WTC11 (cell line): ENCODE measurements at regions not wholly inside any gene's neighbourhood (a gene's known extent, or its start where the extent isn't known, plus 50 kb on each side); places are given as distances from the start of the nearest gene placed in this dataset.

Source experiments
- ATAC-seq: fragments of 200-7000 bp; cut with Tn5 transposase; 2 replicates; pipeline ENCODE4 v1.10.0; 2021; ENCODE audit warnings: mild to moderate bottlenecking, moderate library complexity
- CTCF ChIA-PET: fragments of 300-600 bp; sonication (Branson Sonifier 250); formaldehyde crosslinking; loops from one replicate; lab custom pipeline; 2021; ENCODE audit warnings: antibody characterized with exemption; lab: Charles Lee
- POLR2A ChIA-PET: fragments of 350-600 bp; sonication (Branson Sonifier 250); formaldehyde crosslinking; loops from one replicate; lab custom pipeline; 2021; ENCODE audit warnings: antibody characterized with exemption; lab: Charles Lee
- DNase-seq: peaks from one replicate; pipeline ENCODE4 v3.0.0; 2021; ENCODE audit warnings: low spot score
- H3K27ac Mint-ChIP-seq: 2 replicates; pipeline ENCODE4 v1.8.0; 2021; ENCODE audit warnings: mixed read lengths
- H3K27me3 Mint-ChIP-seq: 2 replicates; pipeline ENCODE4 v1.8.0; 2021; ENCODE audit warnings: low read depth, mild to moderate bottlenecking, moderate library complexity, mixed read lengths
- H3K36me3 Mint-ChIP-seq: 2 replicates; pipeline ENCODE4 v1.8.0; 2021; ENCODE audit warnings: mixed read lengths
- H3K4me1 Mint-ChIP-seq: 2 replicates; pipeline ENCODE4 v1.8.0; 2022; ENCODE audit warnings: mixed read lengths
- H3K4me3 Mint-ChIP-seq: 2 replicates; pipeline ENCODE4 v1.8.0; 2021; ENCODE audit warnings: mild to moderate bottlenecking, moderate library complexity, mixed read lengths
- H3K9me3 Mint-ChIP-seq: 2 replicates; pipeline ENCODE4 v1.8.0; 2021; ENCODE audit warnings: mixed read lengths
- CREB1 ChIP-seq: sonication (generic); formaldehyde crosslinking; IDR thresholded peaks from 2 replicates; pipeline ENCODE4 v1.8.0; 2023; ENCODE audit warnings: mild to moderate bottlenecking, missing genetic modification reagents
- E2F1 ChIP-seq: sonication (generic); formaldehyde crosslinking; IDR thresholded peaks from 2 replicates; pipeline ENCODE4 v1.8.0; 2022; ENCODE audit warnings: mild to moderate bottlenecking, missing genetic modification reagents
- GTF2I ChIP-seq: fragments of 250-450 bp; sonication (Bioruptor Pico); conservative IDR thresholded peaks from 2 replicates; pipeline ENCODE4 v1.4.0; 2021; ENCODE audit warnings: mild to moderate bottlenecking
- JAZF1 ChIP-seq: fragments of 250-450 bp; sonication (Bioruptor Pico); IDR thresholded peaks from 2 replicates; pipeline ENCODE4 v1.9.0; 2021; ENCODE audit warnings: moderate library complexity, mild to moderate bottlenecking, inconsistent platforms
- KAT7 ChIP-seq: sonication (generic); formaldehyde crosslinking; IDR thresholded peaks from 2 replicates; pipeline ENCODE4 v1.8.1; 2023; ENCODE audit warnings: missing genetic modification reagents, mild to moderate bottlenecking, borderline replicate concordance
- MAX ChIP-seq: sonication (generic); formaldehyde crosslinking; IDR thresholded peaks from 2 replicates; pipeline ENCODE4 v1.8.0; 2022; ENCODE audit warnings: mild to moderate bottlenecking, missing genetic modification reagents
- MYBL2 ChIP-seq: sonication (generic); formaldehyde crosslinking; IDR thresholded peaks from 2 replicates; pipeline ENCODE4 v1.8.1; 2023; ENCODE audit warnings: mild to moderate bottlenecking, moderate library complexity, missing genetic modification reagents
- PREB ChIP-seq: sonication (generic); formaldehyde crosslinking; IDR thresholded peaks from 2 replicates; pipeline ENCODE4 v1.8.1; 2022; ENCODE audit warnings: mild to moderate bottlenecking, missing genetic modification reagents, moderate library complexity, borderline replicate concordance
- STAT6 ChIP-seq: sonication (generic); formaldehyde crosslinking; conservative IDR thresholded peaks from 2 replicates; pipeline ENCODE4 v1.8.1; 2023; ENCODE audit warnings: mild to moderate bottlenecking, low read depth, missing genetic modification reagents, moderate library complexity
- TEAD1 ChIP-seq: sonication (generic); formaldehyde crosslinking; IDR thresholded peaks from 2 replicates; pipeline ENCODE4 v1.8.0; 2022; ENCODE audit warnings: mild to moderate bottlenecking, missing genetic modification reagents
- TEAD4 ChIP-seq: sonication (generic); formaldehyde crosslinking; IDR thresholded peaks from 2 replicates; pipeline ENCODE4 v1.8.0; 2022; ENCODE audit warnings: mild to moderate bottlenecking, missing genetic modification reagents
- USF1 ChIP-seq: sonication (generic); formaldehyde crosslinking; IDR thresholded peaks from 2 replicates; pipeline ENCODE4 v1.8.0; 2022; ENCODE audit warnings: mild to moderate bottlenecking, missing genetic modification reagents
- USF2 ChIP-seq: sonication (generic); formaldehyde crosslinking; IDR thresholded peaks from 2 replicates; pipeline ENCODE4 v1.8.1; 2023; ENCODE audit warnings: mild to moderate bottlenecking, missing genetic modification reagents, moderate library complexity
- ZBTB21 ChIP-seq: sonication (generic); formaldehyde crosslinking; IDR thresholded peaks from 2 replicates; pipeline ENCODE4 v1.8.1; 2023; ENCODE audit warnings: mild to moderate bottlenecking, missing genetic modification reagents, borderline replicate concordance
- ZBTB43 ChIP-seq: sonication (generic); formaldehyde crosslinking; IDR thresholded peaks from 2 replicates; pipeline ENCODE4 v1.8.1; 2023; ENCODE audit warnings: mild to moderate bottlenecking, missing genetic modification reagents
- ZNF138 ChIP-seq: sonication (generic); formaldehyde crosslinking; conservative IDR thresholded peaks from 2 replicates; pipeline ENCODE4 v1.8.1; 2022; ENCODE audit warnings: mild to moderate bottlenecking, moderate library complexity, missing genetic modification reagents
- ZNF219 ChIP-seq: sonication (generic); formaldehyde crosslinking; IDR thresholded peaks from 2 replicates; pipeline ENCODE4 v1.8.0; 2023; ENCODE audit warnings: missing genetic modification reagents, mild to moderate bottlenecking, borderline replicate concordance
- ZNF423 ChIP-seq: fragments of 250-450 bp; sonication (Bioruptor Pico); IDR thresholded peaks from 2 replicates; pipeline ENCODE4 v2.1.2; 2022; ENCODE audit warnings: mild to moderate bottlenecking, moderate library complexity
- ZSCAN18 ChIP-seq: fragments of 250-450 bp; sonication (Bioruptor Pico); IDR thresholded peaks from 2 replicates; pipeline ENCODE4 v2.1.2; 2022; ENCODE audit warnings: mild to moderate bottlenecking, moderate library complexity

- no peak for TF ChIP-seq STAT6 (CRISPR knock-in tag)
- TF ChIP-seq ZNF423 = no peak
- no peak for TF ChIP-seq TEAD4
- TF ChIP-seq, all 79 proteins: peak for 0
Measured at GRCh38 chr16:62913924-62914323, 877.7 kb upstream of the CDH8 start (continued).

GRCh38 chr16:62913333-62913732 lies 877.1 kb upstream of the CDH8 start:
- Mint-ChIP-seq H3K4me1 (no peaks in the 10 kb centered on the region), H3K27ac (no peak overlapping the region)
- CTCF ChIA-PET = no interaction called here

GRCh38 chr16:62909597-62909996 lies 873.4 kb upstream of the CDH8 start:
- CTCF ChIA-PET = no interaction called here

More at GRCh38 chr16:62913333-62913732, 877.1 kb upstream of the CDH8 start:
- ATAC-seq (no peak), DNase-seq (no peak)
- POLR2A ChIA-PET = no interaction called here
- TF ChIP-seq ZNF138 (CRISPR knock-in tag) (no peak), E2F1 (no peak), USF2 (CRISPR knock-in tag) (no peak), ZBTB21 (CRISPR knock-in tag) (no peak), JAZF1 (CRISPR knock-in tag) (no peak), KAT7 (no peak), ZSCAN18 (CRISPR knock-in tag) (no peak), PREB (CRISPR knock-in tag) (no peak)
- Mint-ChIP-seq H3K36me3 (peaks cover 13% of the 10 kb centered on the region), H3K27me3 (no peaks in the 10 kb centered on the region), H3K4me3 (no peak overlapping the region), H3K9me3 (peaks cover 20% of the 10 kb centered on the region)

More at GRCh38 chr16:62909597-62909996, 873.4 kb upstream of the CDH8 start:
- H3K9me3 Mint-ChIP-seq = peaks cover 20% of the 10 kb centered on the region
- H3K4me1 Mint-ChIP-seq = no peaks in the 10 kb centered on the region
- ATAC-seq (no peak), DNase-seq (no peak)
- H3K27me3 Mint-ChIP-seq = no peaks in the 10 kb centered on the region
- H3K27ac Mint-ChIP-seq = no peak overlapping the region
- peaks cover 13% of the 10 kb centered on the region for H3K36me3 Mint-ChIP-seq
- H3K4me3 Mint-ChIP-seq = no peak overlapping the region
- TF ChIP-seq USF1 (CRISPR knock-in tag) = no peak
- no peak for TF ChIP-seq ZBTB21 (CRISPR knock-in tag)
- no peak for TF ChIP-seq ZNF219 (CRISPR knock-in tag)
- no peak for TF ChIP-seq MYBL2
- no peak for TF ChIP-seq ZBTB43 (CRISPR knock-in tag)
- no peak for TF ChIP-seq GTF2I (CRISPR knock-in tag)
- no peak for TF ChIP-seq TEAD1
- no peak for TF ChIP-seq CREB1
- no peak for TF ChIP-seq MAX (CRISPR knock-in tag)
- TF ChIP-seq ZNF138 (CRISPR knock-in tag) = no peak
- POLR2A ChIA-PET = no interaction called here
